Liver (tissue), 8 donors: ENCODE measurements at regions not wholly inside any gene's neighbourhood (a gene's known extent, or its start where the extent isn't known, plus 50 kb on each side); places are given as distances from the start of the nearest gene placed in this dataset.

Source experiments
- DNase-seq: peaks from one replicate; pipeline ENCODE4 v3.0.0-alpha.2; 2017; ENCODE audit warnings: low spot score
- H3K27ac ChIP-seq, 2 donors: one replicate each; pipeline ENCODE4 v1.7.0; 2013; ENCODE audit warnings: inconsistent platforms in 2 of 2, low read length in 2 of 2, control low read depth in 1 of 2, low read depth in 1 of 2, mild to moderate bottlenecking in 1 of 2
- H3K27me3 ChIP-seq, 4 donors: one replicate each; pipeline versions ENCODE4 v1.6.1 to v1.7.0; 2013; ENCODE audit warnings: low read length in 3 of 4, inconsistent platforms in 1 of 4, mild to moderate bottlenecking in 1 of 4, moderate library complexity in 1 of 4; ENCODE audit not compliant: control insufficient read depth in 4 of 4, insufficient read depth in 4 of 4
- H3K36me3 ChIP-seq, 4 donors: one replicate each; pipeline versions ENCODE4 v1.6.1 to v1.7.0; 2013; ENCODE audit warnings: low read length in 3 of 4, mild to moderate bottlenecking in 3 of 4, low read depth in 1 of 4, moderate library complexity in 1 of 4; ENCODE audit not compliant: control insufficient read depth in 4 of 4, insufficient read depth in 3 of 4
- H3K4me1 ChIP-seq, 4 donors: one replicate each; pipeline versions ENCODE4 v1.6.1 to v1.7.0; 2013; ENCODE audit warnings: low read length in 3 of 4, mild to moderate bottlenecking in 3 of 4, moderate library complexity in 1 of 4; ENCODE audit not compliant: control insufficient read depth in 4 of 4, insufficient read depth in 4 of 4
- H3K4me3 ChIP-seq, 3 donors: one replicate each; pipeline versions ENCODE4 v1.6.1 to v1.7.0; 2013; ENCODE audit warnings: low read length in 3 of 3, control low read depth in 1 of 3, low read depth in 1 of 3, mild to moderate bottlenecking in 1 of 3
- H3K9ac ChIP-seq, 2 donors: one replicate each; pipeline ENCODE4 v1.7.0; 2013; ENCODE audit warnings: low read length in 2 of 2, mild to moderate bottlenecking in 2 of 2, moderate library complexity in 2 of 2, control low read depth in 1 of 2, low read depth in 1 of 2
- H3K9me3 ChIP-seq, 4 donors: one replicate each; pipeline versions ENCODE4 v1.6.1 to v1.7.0; 2013; ENCODE audit warnings: low read length in 3 of 4; ENCODE audit not compliant: control insufficient read depth in 4 of 4
- EGR1 ChIP-seq, 2 donors: IDR thresholded peaks; 2 replicates each; pipeline ENCODE4 v1.6.1; 2016 to 2018; ENCODE audit warnings: antibody characterized with exemption in 2 of 2, low read depth in 2 of 2
- FOXA1 ChIP-seq: IDR thresholded peaks from 2 replicates; pipeline ENCODE4 v1.6.1; 2016; ENCODE audit warnings: antibody characterized with exemption
- FOXA2 ChIP-seq: IDR thresholded peaks from 2 replicates; pipeline ENCODE4 v1.6.1; 2016; ENCODE audit warnings: antibody characterized with exemption
- GABPA ChIP-seq, 2 donors: IDR thresholded peaks in 1 of 2; conservative IDR thresholded peaks in 1 of 2; 2 replicates each; pipeline ENCODE4 v1.6.1; 2016; ENCODE audit warnings: antibody characterized with exemption in 2 of 2, mild to moderate bottlenecking in 1 of 2, moderate library complexity in 1 of 2
- HNF4A ChIP-seq, 2 donors: conservative IDR thresholded peaks; 2 replicates each; pipeline ENCODE4 v1.6.1; 2016; ENCODE audit warnings: antibody characterized with exemption in 2 of 2, mild to moderate bottlenecking in 2 of 2
- HNF4G ChIP-seq: IDR thresholded peaks from 2 replicates; pipeline ENCODE4 v1.6.1; 2016; ENCODE audit warnings: antibody characterized with exemption
- JUND ChIP-seq, 2 donors: IDR thresholded peaks; 2 replicates each; pipeline ENCODE4 v1.6.1; 2016; ENCODE audit warnings: antibody characterized with exemption in 2 of 2
- NR2F2 ChIP-seq: IDR thresholded peaks from 2 replicates; pipeline ENCODE4 v1.6.1; 2016; ENCODE audit warnings: antibody characterized with exemption
- RAD21 ChIP-seq, 2 donors: IDR thresholded peaks; 2 replicates each; pipeline ENCODE4 v1.6.1; 2016; ENCODE audit warnings: antibody characterized with exemption in 2 of 2, mild to moderate bottlenecking in 2 of 2
- RXRA ChIP-seq, 2 donors: IDR thresholded peaks; 2 replicates each; pipeline ENCODE4 v1.6.1; 2017 to 2018; ENCODE audit warnings: antibody characterized with exemption in 2 of 2, mild to moderate bottlenecking in 1 of 2
- SP1 ChIP-seq: IDR thresholded peaks from 2 replicates; pipeline ENCODE4 v1.6.1; 2018; ENCODE audit warnings: antibody characterized with exemption, mild to moderate bottlenecking
- TAF1 ChIP-seq: conservative IDR thresholded peaks from 2 replicates; pipeline ENCODE4 v1.6.1; 2016; ENCODE audit warnings: antibody characterized with exemption, mild to moderate bottlenecking
- YY1 ChIP-seq: IDR thresholded peaks from 2 replicates; pipeline ENCODE4 v1.6.1; 2016; ENCODE audit warnings: antibody characterized with exemption, mild to moderate bottlenecking
- WGBS: extraction: QIAGEN DNeasy Blood & Tissue Kit; methylation state at CpG from one replicate; pipeline ENCODE4 v1.1.7; 2013; 5-methylcytosine and 5-hydroxymethylcytosine counted together
- TF ChIP-seq, protein P1 (sequence below): IDR thresholded peaks from 2 replicates; pipeline ENCODE4 v1.6.1; 2016; ENCODE audit warnings: antibody characterized with exemption
- TF ChIP-seq, protein P2 (sequence below): IDR thresholded peaks from 2 replicates; pipeline ENCODE4 v1.6.1; 2016; ENCODE audit warnings: antibody characterized with exemption
- TF ChIP-seq, protein P3 (sequence below): fragments of 150-350 bp; IDR thresholded peaks from 2 replicates; pipeline ENCODE4 v1.5.1; 2017; ENCODE audit warnings: improper control_type of control experiment, low read depth, low read length; ENCODE audit not compliant: missing input control
- TF ChIP-seq, protein P4 (sequence below): IDR thresholded peaks from 2 replicates; pipeline ENCODE4 v1.6.1; 2016; ENCODE audit warnings: antibody characterized with exemption, mild to moderate bottlenecking
- TF ChIP-seq, protein P5 (sequence below): IDR thresholded peaks from 2 replicates; pipeline ENCODE4 v1.6.1; 2016; ENCODE audit warnings: antibody characterized with exemption
- donor health status: healthy.
- donor health status: healthy.
- donor health status: healthy.
- donor health status: healthy.
- donor health status: healthy.

DNA sequence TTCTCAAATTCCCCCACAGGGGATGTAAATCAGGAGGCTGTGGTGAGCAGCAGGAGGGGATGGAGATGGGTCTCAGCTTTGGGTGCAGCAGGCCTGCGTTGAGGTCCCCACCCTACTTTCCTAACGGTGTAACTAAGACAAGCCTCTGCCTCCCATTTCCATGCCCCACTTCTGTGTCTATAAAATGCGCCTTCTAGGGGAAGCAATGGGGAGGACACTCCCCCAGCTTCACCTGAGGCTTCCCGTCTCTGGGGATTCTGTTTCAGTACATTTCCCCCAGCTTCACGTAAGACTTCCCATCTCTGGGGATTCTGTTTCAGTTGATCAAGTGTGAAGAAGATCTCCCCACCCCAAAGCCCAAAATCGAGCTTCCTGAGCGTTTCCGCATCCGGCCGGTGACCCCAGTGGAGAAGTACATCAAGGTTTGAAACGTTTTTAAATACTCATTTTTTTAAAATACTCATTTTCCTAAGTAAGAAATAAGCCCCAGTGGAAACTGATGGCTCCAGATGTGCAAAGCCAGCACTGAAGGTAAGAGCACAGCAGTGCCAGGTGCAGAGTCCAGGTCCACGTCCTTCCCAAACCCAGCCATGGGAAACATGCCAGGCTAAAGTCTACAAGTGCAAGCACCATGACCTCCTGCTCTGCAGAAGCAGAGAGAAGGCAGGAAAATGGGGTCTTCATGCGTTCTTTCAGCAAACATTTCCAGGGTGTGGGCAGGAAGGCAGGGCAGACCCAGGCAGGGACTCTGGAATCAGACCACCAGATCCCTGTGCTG lies 73.1 kb downstream of the ANKRD60 start:
- Histone ChIP-seq H3K9me3 (no peaks in the 10 kb centered on the region), H3K9ac (no peak overlapping the region), H3K27ac (no peak overlapping the region), H3K36me3 (no peaks in the 10 kb centered on the region), H3K27me3 (peaks cover 0 to 5% (median 0%) of the 10 kb centered on the region in 4 donors), H3K4me3 (no peak overlapping the region), H3K4me1 (no peaks in the 10 kb centered on the region)
- TF ChIP-seq HNF4A (conservative IDR thresholded peaks at IDR 0.05) (peak; percentile 60 to 72), HNF4G (no peak)
- no peak for DNase-seq
- 60% methylated on average over 13 of the region's 13 CpGs for WGBS

DNA sequence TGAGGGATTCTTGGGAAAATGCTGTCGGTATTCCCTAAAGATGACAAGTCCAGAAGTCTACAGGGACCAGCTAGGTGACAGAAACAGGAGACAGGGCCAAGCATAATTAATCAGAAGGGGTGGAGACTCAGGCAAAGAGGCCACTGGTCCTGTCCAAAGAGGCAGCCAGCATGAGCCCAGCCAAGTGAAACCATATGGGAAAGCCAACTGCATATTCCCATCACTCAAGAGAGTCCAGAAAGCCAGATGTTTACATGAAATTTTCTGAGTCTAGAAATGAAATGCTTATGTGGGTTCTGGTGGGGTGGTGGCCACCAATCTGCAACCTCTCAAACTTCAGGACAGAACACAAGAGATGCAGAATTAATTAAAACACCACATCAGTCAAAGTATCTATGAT lies 74.3 kb downstream of the ANKRD60 start:
- 87% methylated on average over 1 of the region's 1 CpG for WGBS
- H3K27ac ChIP-seq: no peak overlapping the region
- DNase-seq: no peak
- H3K4me3 ChIP-seq: no peak overlapping the region
- H3K9ac ChIP-seq: no peak overlapping the region
- H3K9me3 ChIP-seq: no peaks in the 10 kb centered on the region
- TF ChIP-seq RAD21 (IDR thresholded peaks at IDR 0.05): no peak
- no peak for TF ChIP-seq HNF4A (conservative IDR thresholded peaks at IDR 0.05)
- no peak for TF ChIP-seq JUND (IDR thresholded peaks at IDR 0.05)
- no peak for TF ChIP-seq EGR1 (IDR thresholded peaks at IDR 0.05; ENCODE audit: low read depth in 2 of 2)
- TF ChIP-seq, protein P1, sequence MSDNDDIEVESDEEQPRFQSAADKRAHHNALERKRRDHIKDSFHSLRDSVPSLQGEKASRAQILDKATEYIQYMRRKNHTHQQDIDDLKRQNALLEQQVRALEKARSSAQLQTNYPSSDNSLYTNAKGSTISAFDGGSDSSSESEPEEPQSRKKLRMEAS: no peak
- TF ChIP-seq, protein P2, sequence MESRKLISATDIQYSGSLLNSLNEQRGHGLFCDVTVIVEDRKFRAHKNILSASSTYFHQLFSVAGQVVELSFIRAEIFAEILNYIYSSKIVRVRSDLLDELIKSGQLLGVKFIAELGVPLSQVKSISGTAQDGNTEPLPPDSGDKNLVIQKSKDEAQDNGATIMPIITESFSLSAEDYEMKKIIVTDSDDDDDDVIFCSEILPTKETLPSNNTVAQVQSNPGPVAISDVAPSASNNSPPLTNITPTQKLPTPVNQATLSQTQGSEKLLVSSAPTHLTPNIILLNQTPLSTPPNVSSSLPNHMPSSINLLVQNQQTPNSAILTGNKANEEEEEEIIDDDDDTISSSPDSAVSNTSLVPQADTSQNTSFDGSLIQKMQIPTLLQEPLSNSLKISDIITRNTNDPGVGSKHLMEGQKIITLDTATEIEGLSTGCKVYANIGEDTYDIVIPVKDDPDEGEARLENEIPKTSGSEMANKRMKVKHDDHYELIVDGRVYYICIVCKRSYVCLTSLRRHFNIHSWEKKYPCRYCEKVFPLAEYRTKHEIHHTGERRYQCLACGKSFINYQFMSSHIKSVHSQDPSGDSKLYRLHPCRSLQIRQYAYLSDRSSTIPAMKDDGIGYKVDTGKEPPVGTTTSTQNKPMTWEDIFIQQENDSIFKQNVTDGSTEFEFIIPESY: no peak
- TF ChIP-seq FOXA2: no peak
- TF ChIP-seq, protein P3, sequence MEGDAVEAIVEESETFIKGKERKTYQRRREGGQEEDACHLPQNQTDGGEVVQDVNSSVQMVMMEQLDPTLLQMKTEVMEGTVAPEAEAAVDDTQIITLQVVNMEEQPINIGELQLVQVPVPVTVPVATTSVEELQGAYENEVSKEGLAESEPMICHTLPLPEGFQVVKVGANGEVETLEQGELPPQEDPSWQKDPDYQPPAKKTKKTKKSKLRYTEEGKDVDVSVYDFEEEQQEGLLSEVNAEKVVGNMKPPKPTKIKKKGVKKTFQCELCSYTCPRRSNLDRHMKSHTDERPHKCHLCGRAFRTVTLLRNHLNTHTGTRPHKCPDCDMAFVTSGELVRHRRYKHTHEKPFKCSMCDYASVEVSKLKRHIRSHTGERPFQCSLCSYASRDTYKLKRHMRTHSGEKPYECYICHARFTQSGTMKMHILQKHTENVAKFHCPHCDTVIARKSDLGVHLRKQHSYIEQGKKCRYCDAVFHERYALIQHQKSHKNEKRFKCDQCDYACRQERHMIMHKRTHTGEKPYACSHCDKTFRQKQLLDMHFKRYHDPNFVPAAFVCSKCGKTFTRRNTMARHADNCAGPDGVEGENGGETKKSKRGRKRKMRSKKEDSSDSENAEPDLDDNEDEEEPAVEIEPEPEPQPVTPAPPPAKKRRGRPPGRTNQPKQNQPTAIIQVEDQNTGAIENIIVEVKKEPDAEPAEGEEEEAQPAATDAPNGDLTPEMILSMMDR: no peak
- TF ChIP-seq FOXA1: no peak
- no peak for TF ChIP-seq GABPA (IDR thresholded peaks at IDR 0.05 in 1 of 2, conservative IDR thresholded peaks at IDR 0.05 in 1 of 2)
- TF ChIP-seq HNF4G: no peak
- TF ChIP-seq NR2F2: no peak
- no peak for TF ChIP-seq RXRA (IDR thresholded peaks at IDR 0.05)
- TF ChIP-seq, protein P4, sequence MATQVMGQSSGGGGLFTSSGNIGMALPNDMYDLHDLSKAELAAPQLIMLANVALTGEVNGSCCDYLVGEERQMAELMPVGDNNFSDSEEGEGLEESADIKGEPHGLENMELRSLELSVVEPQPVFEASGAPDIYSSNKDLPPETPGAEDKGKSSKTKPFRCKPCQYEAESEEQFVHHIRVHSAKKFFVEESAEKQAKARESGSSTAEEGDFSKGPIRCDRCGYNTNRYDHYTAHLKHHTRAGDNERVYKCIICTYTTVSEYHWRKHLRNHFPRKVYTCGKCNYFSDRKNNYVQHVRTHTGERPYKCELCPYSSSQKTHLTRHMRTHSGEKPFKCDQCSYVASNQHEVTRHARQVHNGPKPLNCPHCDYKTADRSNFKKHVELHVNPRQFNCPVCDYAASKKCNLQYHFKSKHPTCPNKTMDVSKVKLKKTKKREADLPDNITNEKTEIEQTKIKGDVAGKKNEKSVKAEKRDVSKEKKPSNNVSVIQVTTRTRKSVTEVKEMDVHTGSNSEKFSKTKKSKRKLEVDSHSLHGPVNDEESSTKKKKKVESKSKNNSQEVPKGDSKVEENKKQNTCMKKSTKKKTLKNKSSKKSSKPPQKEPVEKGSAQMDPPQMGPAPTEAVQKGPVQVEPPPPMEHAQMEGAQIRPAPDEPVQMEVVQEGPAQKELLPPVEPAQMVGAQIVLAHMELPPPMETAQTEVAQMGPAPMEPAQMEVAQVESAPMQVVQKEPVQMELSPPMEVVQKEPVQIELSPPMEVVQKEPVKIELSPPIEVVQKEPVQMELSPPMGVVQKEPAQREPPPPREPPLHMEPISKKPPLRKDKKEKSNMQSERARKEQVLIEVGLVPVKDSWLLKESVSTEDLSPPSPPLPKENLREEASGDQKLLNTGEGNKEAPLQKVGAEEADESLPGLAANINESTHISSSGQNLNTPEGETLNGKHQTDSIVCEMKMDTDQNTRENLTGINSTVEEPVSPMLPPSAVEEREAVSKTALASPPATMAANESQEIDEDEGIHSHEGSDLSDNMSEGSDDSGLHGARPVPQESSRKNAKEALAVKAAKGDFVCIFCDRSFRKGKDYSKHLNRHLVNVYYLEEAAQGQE: no peak
- no peak for TF ChIP-seq SP1
- TF ChIP-seq, protein P5, sequence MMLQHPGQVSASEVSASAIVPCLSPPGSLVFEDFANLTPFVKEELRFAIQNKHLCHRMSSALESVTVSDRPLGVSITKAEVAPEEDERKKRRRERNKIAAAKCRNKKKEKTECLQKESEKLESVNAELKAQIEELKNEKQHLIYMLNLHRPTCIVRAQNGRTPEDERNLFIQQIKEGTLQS: no peak
- TF ChIP-seq TAF1: no peak
- no peak for TF ChIP-seq YY1
- H3K27me3 ChIP-seq: peaks cover 0 to 6% (median 0%) of the 10 kb centered on the region in 4 donors
- H3K36me3 ChIP-seq: no peaks in the 10 kb centered on the region
- H3K4me1 ChIP-seq: no peaks in the 10 kb centered on the region
